Keratinocyte (primary cell): ENCODE measurements at regions not wholly inside any gene's neighbourhood (a gene's known extent, or its start where the extent isn't known, plus 50 kb on each side); places are given as distances from the start of the nearest gene placed in this dataset.

Experiments
- DNase-seq: peaks from one replicate; pipeline ENCODE4 v3.0.0-alpha.2; 2011; ENCODE audit warnings: low read depth, missing footprints, low spot score
- FAIRE-seq: peaks from 2 replicates; lab custom pipeline; 2011; peaks lifted over from hg19 to GRCh38; lab: Jason Lieb, UNC
- H2AFZ ChIP-seq: 2 replicates; pipeline ENCODE4 v1.6.0; 2012; ENCODE audit warnings: low read length, control low read depth, inconsistent platforms; ENCODE audit not compliant: control insufficient read depth
- H3K27ac ChIP-seq: 2 replicates; pipeline ENCODE4 v1.5.1; 2011; ENCODE audit warnings: low read length; ENCODE audit not compliant: control insufficient read depth, insufficient read depth
- H3K27me3 ChIP-seq: 3 replicates; pipeline ENCODE4 v1.6.0; 2011; ENCODE audit warnings: low read length; ENCODE audit not compliant: control insufficient read depth, insufficient read depth; ENCODE audit errors: extremely low read depth
- H3K36me3 ChIP-seq, 2 experiments: 2 replicates in 1 of 2; 3 replicates in 1 of 2; pipeline ENCODE4 v1.5.1; 2011; ENCODE audit warnings: low read length in 2 of 2, mild to moderate bottlenecking in 1 of 2; ENCODE audit not compliant: control insufficient read depth in 2 of 2, insufficient read depth in 2 of 2; ENCODE audit errors: extremely low read depth in 1 of 2
- H3K4me1 ChIP-seq: 3 replicates; pipeline ENCODE4 v1.5.1; 2011; ENCODE audit warnings: low read length; ENCODE audit not compliant: control insufficient read depth, insufficient read depth; ENCODE audit errors: extremely low read depth
- H3K4me2 ChIP-seq: 3 replicates; pipeline ENCODE4 v1.6.0; 2011; ENCODE audit warnings: low read depth, low read length; ENCODE audit not compliant: control insufficient read depth, insufficient read depth; ENCODE audit errors: extremely low read depth
- H3K4me3 ChIP-seq, 3 experiments: fragments of 200-600 bp in 1 of 3; sonication (generic) in 1 of 3; 2 replicates in 2 of 3; 3 replicates in 1 of 3; pipeline ENCODE4 v1.5.1; 2011 to 2016; ENCODE audit warnings: low read length in 3 of 3, mild to moderate bottlenecking in 3 of 3, control low read depth in 2 of 3, inconsistent platforms in 1 of 3, low read depth in 1 of 3, mixed read lengths in 1 of 3, mixed run types in 1 of 3, moderate library complexity in 1 of 3; ENCODE audit not compliant: control insufficient read depth in 2 of 3, insufficient read depth in 2 of 3; ENCODE audit errors: extremely low read depth in 1 of 3
- H3K79me2 ChIP-seq: 2 replicates; pipeline ENCODE4 v1.6.0; 2012; ENCODE audit warnings: low read length; ENCODE audit not compliant: control insufficient read depth, insufficient read depth
- H3K9ac ChIP-seq: 3 replicates; pipeline ENCODE4 v1.6.0; 2011; ENCODE audit warnings: low read length; ENCODE audit not compliant: control insufficient read depth, insufficient read depth; ENCODE audit errors: extremely low read depth
- H3K9me1 ChIP-seq: 3 replicates; pipeline ENCODE4 v1.6.0; 2011; ENCODE audit warnings: low read length; ENCODE audit not compliant: control insufficient read depth, insufficient read depth; ENCODE audit errors: extremely low read depth
- H3K9me3 ChIP-seq: 2 replicates; pipeline ENCODE4 v1.5.1; 2012; ENCODE audit warnings: low read depth, low read length; ENCODE audit not compliant: control insufficient read depth
- H4K20me1 ChIP-seq: 3 replicates; pipeline ENCODE4 v1.6.0; 2011; ENCODE audit warnings: low read length; ENCODE audit not compliant: control insufficient read depth, insufficient read depth; ENCODE audit errors: extremely low read depth
- EZH2 ChIP-seq: IDR thresholded peaks from one replicate; pipeline ENCODE4 v1.6.1; 2012; ENCODE audit warnings: inconsistent platforms, mild to moderate bottlenecking, low read length, moderate library complexity
- dilution Hi-C: fragments of 300-500 bp; cut with MboI; formaldehyde crosslinking; loops from one replicate; pipeline ENCODE4 v1.7.0; 2020; ENCODE audit warnings: low sequenced_read_pairs; ENCODE audit not compliant: extremely low pct_ligation_motif_present
- TF ChIP-seq, protein P1 (sequence below), 3 experiments: IDR thresholded peaks in 1 of 3; conservative IDR thresholded peaks in 1 of 3; optimal IDR thresholded peaks in 1 of 3; 2 replicates in 2 of 3; 3 replicates in 1 of 3; pipeline versions ENCODE3 to v1.5.1; 2011; ENCODE audit warnings: low read length in 3 of 3, mild to moderate bottlenecking in 3 of 3, moderate library complexity in 2 of 3, control low read depth in 1 of 3, inconsistent platforms in 1 of 3; ENCODE audit not compliant: insufficient read depth in 2 of 3; ENCODE audit errors: extremely low read depth in 1 of 3

DNA sequence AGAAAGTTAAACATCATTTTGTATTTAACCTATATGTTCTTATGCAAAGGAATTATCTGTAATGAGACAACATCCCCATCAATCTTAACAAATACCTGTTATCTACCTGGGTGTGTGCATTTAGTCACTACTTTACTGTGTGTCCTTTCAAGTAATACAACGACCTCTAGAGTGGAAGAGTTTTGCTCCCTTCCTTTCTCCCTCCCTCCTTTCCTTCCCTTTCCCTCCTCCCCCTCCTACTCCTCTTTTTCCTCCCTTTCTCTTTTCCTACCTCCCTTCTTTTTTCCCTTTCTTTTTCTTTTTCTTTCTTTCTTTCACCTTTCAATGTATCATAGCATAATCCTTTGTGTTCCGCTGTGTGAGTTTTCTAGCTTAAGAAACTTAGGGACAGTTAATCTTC is 532.3 kb downstream of the SLC4A3 start:
- FAIRE-seq (no peak), DNase-seq (no peak)
- peaks cover 3% of the 10 kb centered on the region for H3K4me1 ChIP-seq
- H3K4me3 ChIP-seq, result no peak overlapping the region
- H3K36me3 ChIP-seq, result no peaks in the 10 kb centered on the region
- no peaks in the 10 kb centered on the region for H3K9me1 ChIP-seq
- dilution Hi-C loops, result no loop called here
- H4K20me1 ChIP-seq, result no peaks in the 10 kb centered on the region
- H3K4me2 ChIP-seq, result no peak overlapping the region
- H3K27ac ChIP-seq, result no peak overlapping the region
- H2AFZ ChIP-seq, result no peak overlapping the region
- H3K9me3 ChIP-seq, result peaks cover 2% of the 10 kb centered on the region
- no peak overlapping the region for H3K9ac ChIP-seq
- TF ChIP-seq, protein P1, sequence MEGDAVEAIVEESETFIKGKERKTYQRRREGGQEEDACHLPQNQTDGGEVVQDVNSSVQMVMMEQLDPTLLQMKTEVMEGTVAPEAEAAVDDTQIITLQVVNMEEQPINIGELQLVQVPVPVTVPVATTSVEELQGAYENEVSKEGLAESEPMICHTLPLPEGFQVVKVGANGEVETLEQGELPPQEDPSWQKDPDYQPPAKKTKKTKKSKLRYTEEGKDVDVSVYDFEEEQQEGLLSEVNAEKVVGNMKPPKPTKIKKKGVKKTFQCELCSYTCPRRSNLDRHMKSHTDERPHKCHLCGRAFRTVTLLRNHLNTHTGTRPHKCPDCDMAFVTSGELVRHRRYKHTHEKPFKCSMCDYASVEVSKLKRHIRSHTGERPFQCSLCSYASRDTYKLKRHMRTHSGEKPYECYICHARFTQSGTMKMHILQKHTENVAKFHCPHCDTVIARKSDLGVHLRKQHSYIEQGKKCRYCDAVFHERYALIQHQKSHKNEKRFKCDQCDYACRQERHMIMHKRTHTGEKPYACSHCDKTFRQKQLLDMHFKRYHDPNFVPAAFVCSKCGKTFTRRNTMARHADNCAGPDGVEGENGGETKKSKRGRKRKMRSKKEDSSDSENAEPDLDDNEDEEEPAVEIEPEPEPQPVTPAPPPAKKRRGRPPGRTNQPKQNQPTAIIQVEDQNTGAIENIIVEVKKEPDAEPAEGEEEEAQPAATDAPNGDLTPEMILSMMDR (optimal IDR thresholded peaks at IDR 0.05 in 1 of 3, IDR thresholded peaks at IDR 0.05 in 1 of 3, conservative IDR thresholded peaks at IDR 0.05 in 1 of 3; ENCODE audit: extremely low read depth in 1 of 3, insufficient read depth in 2 of 3, low read length in 3 of 3), result no peak
- no peak for TF ChIP-seq EZH2
- no peaks in the 10 kb centered on the region for H3K27me3 ChIP-seq
- no peaks in the 10 kb centered on the region for H3K79me2 ChIP-seq

DNA sequence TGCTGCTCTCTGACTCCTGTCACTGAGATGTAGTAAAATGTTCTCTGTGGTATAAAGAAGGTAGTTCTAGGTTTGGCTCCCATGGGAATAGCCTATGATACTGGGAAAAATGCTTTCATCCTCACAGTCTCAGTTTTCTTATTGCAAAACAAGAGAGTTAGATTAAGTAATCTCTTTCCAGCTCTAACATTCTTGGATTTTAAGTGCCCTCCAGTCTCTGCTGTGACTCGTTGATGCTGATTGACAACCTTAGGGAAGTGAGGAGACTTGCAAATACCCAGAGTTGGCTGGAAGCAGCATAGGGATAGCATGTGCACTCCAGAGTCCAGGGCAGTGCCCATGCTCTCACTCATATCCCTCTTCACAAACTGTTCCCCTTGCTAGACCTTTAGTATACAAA is 534.9 kb downstream of the SLC4A3 start:
- Histone ChIP-seq H3K4me2 (no peak overlapping the region), H3K27me3 (no peaks in the 10 kb centered on the region), H3K9me3 (peaks cover 2% of the 10 kb centered on the region), H3K4me1 (peaks cover 3% of the 10 kb centered on the region), H4K20me1 (no peaks in the 10 kb centered on the region), H2AFZ (no peak overlapping the region), H3K27ac (no peak overlapping the region), H3K36me3 (no peaks in the 10 kb centered on the region), H3K4me3 (no peak overlapping the region), H3K9ac (no peak overlapping the region), H3K79me2 (no peaks in the 10 kb centered on the region), H3K9me1 (no peaks in the 10 kb centered on the region)
- DNase-seq (no peak), FAIRE-seq (no peak)
- dilution Hi-C loops, result no loop called here
- TF ChIP-seq, protein P1 (optimal IDR thresholded peaks at IDR 0.05 in 1 of 3, IDR thresholded peaks at IDR 0.05 in 1 of 3, conservative IDR thresholded peaks at IDR 0.05 in 1 of 3; ENCODE audit: extremely low read depth in 1 of 3, insufficient read depth in 2 of 3, low read length in 3 of 3), result no peak
- TF ChIP-seq EZH2, result no peak
